GM21367 (cell line): ENCODE measurements at regions not wholly inside any gene's neighbourhood (a gene's known extent, or its start where the extent isn't known, plus 50 kb on each side); places are given as distances from the start of the nearest gene placed in this dataset.

Source experiments
- ATAC-seq: cut with Tn5 transposase; IDR thresholded peaks from one replicate; pipeline ENCODE4 v1.9.1; 2021; ENCODE audit not compliant: unreplicated experiment

- no peak for ATAC-seq
Measured at GRCh38 chr2:14114275-14114674, 518.2 kb upstream of the LRATD1 start.

GRCh38 chr2:14120376-14120775 is 512.1 kb upstream of the LRATD1 start:
- ATAC-seq: no peak

DNA sequence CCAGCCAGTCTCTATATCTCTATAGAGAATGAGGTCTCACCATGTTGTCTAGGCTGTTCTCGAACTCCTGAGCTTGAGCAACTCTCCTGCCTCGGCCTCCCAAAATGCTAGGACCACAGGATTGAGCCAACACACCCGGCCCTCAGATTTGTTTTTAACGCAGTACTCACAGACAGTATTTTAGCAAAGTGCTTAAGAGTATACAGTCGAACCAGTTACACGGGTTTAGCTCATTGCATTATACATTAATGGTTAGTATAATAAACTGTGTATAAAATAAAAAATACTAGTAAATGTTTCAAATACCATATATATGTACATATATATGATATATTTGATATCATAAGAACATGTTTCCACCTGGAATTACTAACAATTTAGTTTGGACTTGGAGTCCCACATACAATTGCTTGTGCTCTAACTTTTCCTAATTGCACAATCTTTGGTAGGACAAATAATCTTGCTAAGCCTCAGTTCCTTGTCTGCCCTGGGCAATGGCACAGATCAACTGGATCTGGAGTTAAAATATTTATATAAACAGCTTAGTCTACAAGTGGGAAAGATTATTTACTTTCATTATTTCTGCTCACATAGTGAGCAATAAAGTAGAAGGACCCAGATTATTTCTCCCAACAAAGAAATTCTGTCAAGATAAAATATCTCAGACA is 508.9 kb upstream of the LRATD1 start:
- ATAC-seq: no peak

DNA sequence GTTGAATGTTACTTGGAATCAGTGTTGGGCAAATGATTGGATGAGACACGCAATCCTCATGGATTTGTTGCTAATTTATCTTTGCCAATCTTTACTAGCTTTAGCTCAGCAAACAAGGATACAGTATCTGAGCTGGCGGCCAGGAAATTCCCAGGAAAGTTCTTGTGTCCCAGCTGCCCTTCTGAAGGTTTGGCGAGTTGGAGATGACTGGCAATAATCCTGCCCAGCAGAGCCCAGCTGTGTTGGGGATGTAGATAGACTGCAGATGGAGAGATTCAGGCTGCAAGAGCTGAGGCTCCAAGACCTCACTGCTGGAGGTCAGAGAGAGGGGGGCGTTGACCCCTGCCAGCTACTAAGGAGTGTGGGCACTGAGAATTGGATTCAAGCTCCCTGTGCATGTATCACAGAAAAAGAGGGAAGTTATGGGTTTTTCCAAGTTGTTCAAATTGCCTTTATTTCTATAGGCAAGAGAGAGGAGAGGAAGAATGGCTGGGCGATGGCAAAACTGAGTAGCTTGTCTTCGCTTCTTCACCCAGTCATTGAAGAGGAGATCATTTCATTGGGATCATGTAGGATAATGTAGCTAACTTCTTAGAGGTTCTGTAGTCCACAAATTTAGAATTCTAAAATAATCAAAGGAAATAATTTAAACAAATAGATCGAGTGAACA is 506.8 kb upstream of the LRATD1 start:
- ATAC-seq: no peak

- ATAC-seq: no peak
Measured at GRCh38 chr2:14126846-14127245, 505.7 kb upstream of the LRATD1 start.

DNA sequence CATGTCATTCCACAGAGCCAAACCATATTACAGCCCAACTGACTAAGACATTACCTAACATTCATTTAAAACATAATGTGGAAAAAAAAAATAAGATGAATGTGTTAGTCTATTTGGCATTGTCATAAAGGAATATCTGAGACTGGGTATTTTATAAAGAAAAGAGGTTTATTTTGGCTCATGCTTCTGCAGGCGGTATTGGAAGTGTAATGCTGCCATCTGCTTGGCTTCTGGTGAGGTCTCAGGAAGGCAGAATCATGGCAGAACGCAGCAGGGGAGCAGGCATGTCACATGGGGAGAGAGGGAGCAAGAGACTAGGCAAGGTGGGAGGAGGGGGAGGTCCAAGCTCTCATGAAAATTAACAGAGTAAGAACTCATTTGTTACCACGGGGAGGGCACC is 504.8 kb upstream of the LRATD1 start:
- ATAC-seq: no peak

DNA sequence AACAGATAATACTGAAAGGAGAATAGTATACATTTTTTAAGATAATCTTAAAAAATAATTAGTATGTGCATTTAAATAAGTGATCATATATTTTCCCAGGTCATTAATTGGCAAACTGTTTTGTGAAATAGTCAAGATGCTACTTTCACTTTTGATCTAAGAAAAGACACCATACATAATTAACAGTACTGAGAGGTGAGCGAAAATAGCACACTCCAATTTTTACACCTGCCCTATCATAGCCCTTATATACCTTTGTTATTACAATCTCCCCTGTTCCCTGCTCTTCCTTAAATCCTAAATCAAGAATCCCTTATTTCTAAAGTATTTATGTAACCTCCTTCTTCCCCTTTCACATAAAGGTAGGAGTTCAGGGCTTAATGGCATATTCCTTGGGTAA is 500.1 kb upstream of the LRATD1 start:
- no peak for ATAC-seq

DNA sequence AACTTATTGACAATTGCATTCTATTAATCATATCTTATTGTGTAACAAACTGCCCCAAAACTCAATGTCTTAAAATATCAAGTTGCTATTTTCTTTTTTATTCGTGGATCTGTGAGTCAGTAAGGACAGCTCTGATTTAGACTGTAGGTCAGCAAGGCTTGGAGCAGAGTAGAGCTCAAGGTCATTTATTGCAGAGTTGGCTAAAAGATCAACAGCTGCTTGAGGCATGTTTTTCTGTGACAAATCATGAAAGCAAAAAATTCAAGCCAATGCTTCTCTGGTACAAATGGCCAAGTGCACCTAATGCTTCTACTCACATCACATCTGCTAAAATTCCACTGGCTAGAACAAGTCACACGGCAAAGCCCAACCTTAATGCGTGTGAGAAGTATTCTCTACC is 497.7 kb upstream of the LRATD1 start:
- no peak for ATAC-seq

- no peak for ATAC-seq
Measured at GRCh38 chr2:14136030-14136429, 496.5 kb upstream of the LRATD1 start.

DNA sequence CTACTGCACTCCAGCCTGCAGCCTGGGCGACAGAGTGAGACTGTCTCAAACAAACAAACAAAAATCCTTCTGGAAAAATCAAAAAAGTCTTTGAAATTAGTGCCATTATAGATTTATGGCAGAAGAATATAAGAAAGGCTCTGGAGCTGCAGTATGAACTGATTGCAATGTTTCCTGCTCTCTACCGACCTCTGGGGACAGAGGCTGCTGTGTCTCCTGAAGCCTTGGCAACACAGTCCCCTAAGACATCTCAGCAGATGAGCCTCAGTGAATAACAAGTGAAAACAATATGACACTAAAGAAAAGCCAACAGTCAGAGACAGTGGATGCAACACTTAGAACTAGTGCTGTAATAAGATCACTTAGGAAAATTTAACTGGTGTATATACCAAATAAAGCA is 494.9 kb upstream of the LRATD1 start:
- ATAC-seq: no peak

- no peak for ATAC-seq
Measured at GRCh38 chr2:14140009-14140550, 492.4 kb upstream of the LRATD1 start.

GRCh38 chr2:14143435-14143834 is 489.1 kb upstream of the LRATD1 start:
- no peak for ATAC-seq

- no peak for ATAC-seq
Measured at GRCh38 chr2:14148216-14148615, 484.3 kb upstream of the LRATD1 start.

- no peak for ATAC-seq
Measured at GRCh38 chr2:14157816-14158215, 474.7 kb upstream of the LRATD1 start.

GRCh38 chr2:14180333-14180732 is 452.2 kb upstream of the LRATD1 start:
- ATAC-seq: no peak

- ATAC-seq: no peak
Measured at GRCh38 chr2:14182227-14182946, 450.1 kb upstream of the LRATD1 start.

- ATAC-seq: no peak
Measured at GRCh38 chr2:14185906-14186305, 446.6 kb upstream of the LRATD1 start.

GRCh38 chr2:14188446-14188845 is 444.1 kb upstream of the LRATD1 start:
- ATAC-seq: no peak

- no peak for ATAC-seq
Measured at GRCh38 chr2:14189929-14190328, 442.6 kb upstream of the LRATD1 start.

GRCh38 chr2:14194233-14194632 is 438.3 kb upstream of the LRATD1 start:
- ATAC-seq: no peak

GRCh38 chr2:14197293-14197692 is 435.2 kb upstream of the LRATD1 start:
- no peak for ATAC-seq

GRCh38 chr2:14199040-14199439 is 433.5 kb upstream of the LRATD1 start:
- ATAC-seq: no peak
